SK-N-SH (cell line): ENCODE measurements at regions not wholly inside any gene's neighbourhood (a gene's known extent, or its start where the extent isn't known, plus 50 kb on each side); places are given as distances from the start of the nearest gene placed in this dataset.

ENCODE experiments used
- CTCF ChIA-PET: fragments of 300-600, 350-600 bp; formaldehyde crosslinking; extraction: SDS; loops from one replicate; lab custom pipeline; 2021; lab: Yijun Ruan, JAX
- POLR2A ChIA-PET: fragments of 350-600 bp; sonication (Branson Sonifier 250); formaldehyde crosslinking; extraction: SDS; loops from one replicate; lab custom pipeline; 2020; ENCODE audit warnings: antibody characterized with exemption, inconsistent platforms; lab: Yijun Ruan, JAX
- DNase-seq: peaks from one replicate; pipeline ENCODE4 v3.0.0; 2012
- H2AFZ ChIP-seq: fragments of 200-600 bp; sonication (generic); 2 replicates; pipeline ENCODE4 v1.8.1; 2016; ENCODE audit warnings: antibody characterized with exemption, mild to moderate bottlenecking, low read depth
- H3F3A ChIP-seq: fragments of 200-600 bp; sonication (generic); replicated peaks from 2 replicates; pipeline ENCODE3; 2016; ENCODE audit warnings: antibody characterized with exemption, mild to moderate bottlenecking; ENCODE audit not compliant: insufficient read depth
- H3K27ac ChIP-seq, 2 experiments: fragments of 200-500 bp in 1 of 2; fragments of 200-600 bp in 1 of 2; sonication (Bioruptor generic) in 1 of 2; sonication (generic), shearing (Covaris generic) in 1 of 2; 2 replicates each; pipeline versions ENCODE4 v1.5.1 to v1.6.1; 2014 to 2016; ENCODE audit warnings: low read depth in 2 of 2, inconsistent platforms in 1 of 2, low read length in 1 of 2, mild to moderate bottlenecking in 1 of 2, mixed read lengths in 1 of 2
- H3K27me3 ChIP-seq: fragments of 200-600 bp; sonication (generic), shearing (Covaris generic); 2 replicates; pipeline ENCODE4 v1.6.1; 2016; ENCODE audit warnings: mixed run types; ENCODE audit not compliant: insufficient read depth
- H3K36me3 ChIP-seq, 2 experiments: fragments of 200-500 bp in 1 of 2; fragments of 200-600 bp in 1 of 2; sonication (Bioruptor generic) in 1 of 2; sonication (generic) in 1 of 2; replicated peaks in 1 of 2; 2 replicates each; pipeline versions ENCODE3 to v1.5.1; 2014 to 2016; ENCODE audit warnings: low read length in 1 of 2, mild to moderate bottlenecking in 1 of 2; ENCODE audit not compliant: insufficient read depth in 2 of 2, control insufficient read depth in 1 of 2
- H3K4me1 ChIP-seq, 2 experiments: fragments of 200-500 bp in 1 of 2; fragments of 200-600 bp in 1 of 2; sonication (Bioruptor generic) in 1 of 2; sonication (generic), shearing (Covaris generic) in 1 of 2; 2 replicates each; pipeline versions ENCODE4 v1.5.1 to v1.6.1; 2014 to 2016; ENCODE audit warnings: low read depth in 1 of 2, low read length in 1 of 2, mixed run types in 1 of 2; ENCODE audit not compliant: insufficient read depth in 2 of 2, control insufficient read depth in 1 of 2
- H3K4me2 ChIP-seq: fragments of 200-600 bp; sonication (generic), shearing (Covaris generic); 2 replicates; pipeline ENCODE4 v1.6.1; 2017; ENCODE audit warnings: mixed run types
- H3K4me3 ChIP-seq, 2 experiments: fragments of 200-500 bp in 1 of 2; fragments of 200-600 bp in 1 of 2; sonication (Bioruptor generic) in 1 of 2; sonication (generic), shearing (Covaris generic) in 1 of 2; 2 replicates each; pipeline versions ENCODE4 v1.5.1 to v1.8.1; 2014 to 2016; ENCODE audit warnings: low read depth in 2 of 2, inconsistent platforms in 1 of 2, low read length in 1 of 2, mild to moderate bottlenecking in 1 of 2, mixed read lengths in 1 of 2, moderate library complexity in 1 of 2
- H3K79me2 ChIP-seq: fragments of 200-600 bp; sonication (generic); 2 replicates; pipeline ENCODE4 v1.8.1; 2017; ENCODE audit warnings: mild to moderate bottlenecking; ENCODE audit not compliant: insufficient read depth
- H3K9ac ChIP-seq: fragments of 200-600 bp; sonication (generic); 2 replicates; pipeline ENCODE4 v1.6.1; 2017; ENCODE audit warnings: mixed run types
- H3K9me2 ChIP-seq: fragments of 200-600 bp; sonication (generic); 2 replicates; pipeline ENCODE4 v1.6.1; 2017; ENCODE audit warnings: mixed run types
- H3K9me3 ChIP-seq: fragments of 200-600 bp; sonication (generic); 2 replicates; pipeline ENCODE4 v1.6.1; 2017; ENCODE audit warnings: mixed run types, mild to moderate bottlenecking, moderate library complexity
- H4K20me1 ChIP-seq: fragments of 200-600 bp; sonication (generic); 2 replicates; pipeline ENCODE4 v1.6.1; 2017; ENCODE audit warnings: mild to moderate bottlenecking, mixed run types; ENCODE audit not compliant: insufficient read depth
- CTCF ChIP-seq: fragments of 200-600 bp; sonication (generic); IDR thresholded peaks from 2 replicates; pipeline ENCODE4 v1.6.1; 2017; ENCODE audit warnings: antibody characterized with exemption, mild to moderate bottlenecking, moderate library complexity
- ELF1 ChIP-seq: IDR thresholded peaks from 2 replicates; pipeline ENCODE4 v1.4.0; 2012
- EZH2phosphoT487 ChIP-seq: fragments of 200-600 bp; sonication (generic); IDR thresholded peaks from 2 replicates; pipeline ENCODE4 v1.6.1; 2017; ENCODE audit warnings: low read depth, mixed run types, mild to moderate bottlenecking, antibody characterized with exemption, moderate library complexity, borderline replicate concordance
- FOSL2 ChIP-seq: IDR thresholded peaks from 2 replicates; pipeline ENCODE4 v1.4.0; 2012; ENCODE audit warnings: low read depth, mild to moderate bottlenecking, moderate library complexity, borderline replicate concordance
- IRF3 ChIP-seq: fragments of 150-350 bp; IDR thresholded peaks from 2 replicates; pipeline ENCODE4 v1.6.1; 2016; ENCODE audit warnings: mild to moderate bottlenecking, low read depth, low read length
- MAX ChIP-seq: IDR thresholded peaks from 2 replicates; pipeline ENCODE4 v1.4.0; 2012; ENCODE audit warnings: low read depth
- MEF2A ChIP-seq: IDR thresholded peaks from 2 replicates; pipeline ENCODE4 v1.4.0; 2012; ENCODE audit warnings: low read depth, borderline replicate concordance
- MXI1 ChIP-seq: IDR thresholded peaks from 2 replicates; pipeline ENCODE4 v1.6.1; 2012; ENCODE audit warnings: mild to moderate bottlenecking, low read depth, low read length, improper control_type of control experiment
- NFIC ChIP-seq: IDR thresholded peaks from 2 replicates; pipeline ENCODE4 v1.4.0; 2012; ENCODE audit warnings: borderline replicate concordance
- PBX3 ChIP-seq: IDR thresholded peaks from 2 replicates; pipeline ENCODE4; 2012
- POLR2AphosphoS5 ChIP-seq: IDR thresholded peaks from 2 replicates; pipeline ENCODE4 v1.6.1; 2012; ENCODE audit warnings: low read depth, low read length
- RXRA ChIP-seq: IDR thresholded peaks from 2 replicates; pipeline ENCODE4 v1.4.0; 2012; ENCODE audit warnings: low read depth, mild to moderate bottlenecking, borderline replicate concordance
- TAF1 ChIP-seq: IDR thresholded peaks from 2 replicates; pipeline ENCODE4 v1.6.1; 2012; ENCODE audit warnings: low read depth, mild to moderate bottlenecking, low read length, moderate library complexity, borderline replicate concordance
- TCF12 ChIP-seq: IDR thresholded peaks from 2 replicates; pipeline ENCODE4 v1.4.0; 2012
- USF1 ChIP-seq: IDR thresholded peaks from 2 replicates; pipeline ENCODE4 v1.4.0; 2012; ENCODE audit warnings: low read depth, borderline replicate concordance
- WGBS: methylation state at CpG from one replicate; pipeline ENCODE4 v1.1.6; 2017; ENCODE audit warnings: low lambda C conversion rate; 5-methylcytosine and 5-hydroxymethylcytosine counted together

- DNase-seq = no peak
- Histone ChIP-seq H3K27ac (no peak overlapping the region), H3K4me2 (no peak overlapping the region), H3F3A (no peaks in the 10 kb centered on the region), H3K9me3 (no peaks in the 10 kb centered on the region)
- TF ChIP-seq PBX3 (no peak), IRF3 (no peak)
- TF ChIP-seq, all 33 proteins: peak for 0
- ChIA-PET CTCF (interaction anchor here (0.6 to 1.5 kb wide), 5 partner anchors 14 to 156 kb away, joined by 3 to 7 read pairs (median 3); no protein-coding TSS in a partner anchor), POLR2A (no interaction called here)
- H3K4me3 ChIP-seq = no peak overlapping the region
- 57% methylated on average over 10 of the region's 17 CpGs for whole genome bisulfite sequencing
- no peaks in the 10 kb centered on the region for H4K20me1 ChIP-seq
- no peaks in the 10 kb centered on the region for H3K36me3 ChIP-seq
- H3K4me1 ChIP-seq = no peaks in the 10 kb centered on the region
- H2AFZ ChIP-seq = no peak overlapping the region
- H3K9ac ChIP-seq = no peak overlapping the region
- no peaks in the 10 kb centered on the region for H3K27me3 ChIP-seq
- no peaks in the 10 kb centered on the region for H3K9me2 ChIP-seq
- H3K79me2 ChIP-seq = no peaks in the 10 kb centered on the region
These were observed 110.3 kb downstream of the HMX1 start for GRCh38 chr4:8761167-8761823.

- no peak overlapping the region for H3K27ac ChIP-seq
- H3K9me3 ChIP-seq = no peaks in the 10 kb centered on the region
- no peaks in the 10 kb centered on the region for H4K20me1 ChIP-seq
- H3K9ac ChIP-seq = no peak overlapping the region
- H3K4me1 ChIP-seq = no peaks in the 10 kb centered on the region
- H3K79me2 ChIP-seq = no peaks in the 10 kb centered on the region
- H3K9me2 ChIP-seq = no peaks in the 10 kb centered on the region
- H2AFZ ChIP-seq = no peak overlapping the region
- CTCF ChIA-PET = interaction anchor here (1.0 to 1.5 kb wide), 3 partner anchors 14 to 72 kb away, joined by 3 to 7 read pairs (median 3); no protein-coding TSS in a partner anchor
- H3K4me3 ChIP-seq = no peak overlapping the region
- no peaks in the 10 kb centered on the region for H3F3A ChIP-seq
- no peaks in the 10 kb centered on the region for H3K27me3 ChIP-seq
- no peak overlapping the region for H3K4me2 ChIP-seq
- DNase-seq = no peak
- TF ChIP-seq ELF1 (no peak), FOSL2 (no peak), NFIC (no peak), TAF1 (no peak), MXI1 (no peak), MEF2A (no peak), TCF12 (no peak), POLR2AphosphoS5 (no peak)
- 58% methylated on average over 3 of the region's 11 CpGs for WGBS
- no peaks in the 10 kb centered on the region for H3K36me3 ChIP-seq
- POLR2A ChIA-PET = no interaction called here
These were observed 111.1 kb downstream of the HMX1 start for GRCh38 chr4:8760561-8760960.

- Histone ChIP-seq H3K27me3 (no peaks in the 10 kb centered on the region), H3F3A (no peaks in the 10 kb centered on the region), H3K9ac (no peak overlapping the region), H3K4me3 (no peak overlapping the region), H2AFZ (no peak overlapping the region), H3K9me2 (no peaks in the 10 kb centered on the region), H3K4me1 (no peaks in the 10 kb centered on the region), H3K9me3 (no peaks in the 10 kb centered on the region), H3K36me3 (no peaks in the 10 kb centered on the region), H3K79me2 (no peaks in the 10 kb centered on the region), H4K20me1 (no peaks in the 10 kb centered on the region), H3K4me2 (no peak overlapping the region), H3K27ac (no peak overlapping the region)
- POLR2A ChIA-PET = no interaction called here
- WGBS = 57% methylated on average over 19 of the region's 19 CpGs
- TF ChIP-seq CTCF = no peak
- no peak for TF ChIP-seq MAX
- no peak for TF ChIP-seq RXRA
- TF ChIP-seq USF1 = no peak
- TF ChIP-seq EZH2phosphoT487 = no peak
- CTCF ChIA-PET = no interaction called here
- DNase-seq = no peak
These were observed 111.7 kb downstream of the HMX1 start for GRCh38 chr4:8759987-8760386.
